ENCODE measurements at regions not wholly inside any gene's neighbourhood (a gene's known extent, or its start where the extent isn't known, plus 50 kb on each side); places are given as distances from the start of the nearest gene placed in this dataset.
A peak's percentile ranks its signal among the peaks of the same experiment; 100 is the strongest.

- no peak for DNase-seq
Measured at GRCh38 chr1:175894581-175894980, 151.2 kb upstream of the TNR start.

- DNase-seq, result no peak
Measured at GRCh38 chr1:175893192-175893591, 149.8 kb upstream of the TNR start.

GRCh38 chr1:175892686-175893085, 149.3 kb upstream of the TNR start:
- DNase-seq, result no peak

GRCh38 chr1:175891783-175892309, 148.5 kb upstream of the TNR start:
- no peak for DNase-seq

- DNase-seq, result no peak
Measured at GRCh38 chr1:175890958-175891357, 147.6 kb upstream of the TNR start.

GRCh38 chr1:175889848-175890247, 146.5 kb upstream of the TNR start:
- DNase-seq, result no peak

- DNase-seq, result no peak
Measured at GRCh38 chr1:175888996-175889395, 145.6 kb upstream of the TNR start.

GRCh38 chr1:175887981-175888428, 144.6 kb upstream of the TNR start:
- DNase-seq, result peak; percentile 10

- DNase-seq, result no peak
Measured at GRCh38 chr1:175887521-175887920, 144.1 kb upstream of the TNR start.

GRCh38 chr1:175885326-175885725, 141.9 kb upstream of the TNR start:
- no peak for DNase-seq

GRCh38 chr1:175884369-175884768, 141.0 kb upstream of the TNR start:
- DNase-seq, result no peak

- DNase-seq, result no peak
Measured at GRCh38 chr1:175882192-175882591, 138.8 kb upstream of the TNR start.

- DNase-seq, result no peak
Measured at GRCh38 chr1:175881246-175881976, 138.0 kb upstream of the TNR start.

- DNase-seq, result no peak
Measured at GRCh38 chr1:175878775-175879174, 135.4 kb upstream of the TNR start.

GRCh38 chr1:175877939-175878737, 134.7 kb upstream of the TNR start:
- DNase-seq, result no peak

GRCh38 chr1:175875556-175875955, 132.2 kb upstream of the TNR start:
- DNase-seq, result no peak

GRCh38 chr1:175874081-175874480, 130.7 kb upstream of the TNR start:
- no peak for DNase-seq

- DNase-seq, result no peak
Measured at GRCh38 chr1:175873290-175873935, 130.0 kb upstream of the TNR start.

GRCh38 chr1:175872588-175872987, 129.2 kb upstream of the TNR start:
- no peak for DNase-seq

- DNase-seq, result no peak
Measured at GRCh38 chr1:175871647-175872046, 128.3 kb upstream of the TNR start.

GRCh38 chr1:175870217-175870616, 126.8 kb upstream of the TNR start:
- no peak for DNase-seq

GRCh38 chr1:175866776-175867175, 123.4 kb upstream of the TNR start:
- DNase-seq, result no peak
